SK-N-MC (cell line): ENCODE measurements at regions not wholly inside any gene's neighbourhood (a gene's known extent, or its start where the extent isn't known, plus 50 kb on each side); places are given as distances from the start of the nearest gene placed in this dataset.

Source experiments
- DNase-seq: peaks from one replicate; pipeline ENCODE4 v3.0.0-alpha.2; 2011; ENCODE audit warnings: low read depth, low spot score
- H3K27ac ChIP-seq: fragments of 200-600 bp; sonication (generic); 2 replicates; pipeline ENCODE4 v1.5.1; 2016; ENCODE audit warnings: mixed run types
- H3K36me3 ChIP-seq: fragments of 200-600 bp; sonication (generic); 2 replicates; pipeline ENCODE4 v1.6.1; 2017; ENCODE audit warnings: antibody characterized with exemption, low read length, mixed read lengths; ENCODE audit not compliant: insufficient read depth
- H3K4me3 ChIP-seq: fragments of 200-600 bp; sonication (generic); 2 replicates; pipeline ENCODE4 v1.5.1; 2016
- H3K9ac ChIP-seq: fragments of 200-600 bp; sonication (generic); 2 replicates; pipeline ENCODE4 v1.8.0; 2017; ENCODE audit warnings: mixed run types, mixed read lengths; ENCODE audit not compliant: insufficient read length
- H3K9me3 ChIP-seq: fragments of 200-600 bp; sonication (generic); 2 replicates; pipeline ENCODE4 v1.6.1; 2017; ENCODE audit warnings: low read depth, mild to moderate bottlenecking, antibody characterized with exemption, low read length, moderate library complexity, mixed read lengths
- EZH2 ChIP-seq: fragments of 200-600 bp; sonication (generic); IDR thresholded peaks from one replicate; pipeline ENCODE4 v1.6.1; 2017; ENCODE audit warnings: antibody characterized with exemption
- FOXP2 ChIP-seq: optimal IDR thresholded peaks from 2 replicates; pipeline ENCODE3; 2011; ENCODE audit warnings: mild to moderate bottlenecking, moderate library complexity; ENCODE audit not compliant: insufficient read depth; ENCODE audit errors: extremely low read length, control extremely low read depth
- POLR2AphosphoS5 ChIP-seq: IDR thresholded peaks from 2 replicates; pipeline ENCODE4 v1.6.1; 2012; ENCODE audit warnings: mild to moderate bottlenecking, low read depth, low read length, borderline replicate concordance

DNA sequence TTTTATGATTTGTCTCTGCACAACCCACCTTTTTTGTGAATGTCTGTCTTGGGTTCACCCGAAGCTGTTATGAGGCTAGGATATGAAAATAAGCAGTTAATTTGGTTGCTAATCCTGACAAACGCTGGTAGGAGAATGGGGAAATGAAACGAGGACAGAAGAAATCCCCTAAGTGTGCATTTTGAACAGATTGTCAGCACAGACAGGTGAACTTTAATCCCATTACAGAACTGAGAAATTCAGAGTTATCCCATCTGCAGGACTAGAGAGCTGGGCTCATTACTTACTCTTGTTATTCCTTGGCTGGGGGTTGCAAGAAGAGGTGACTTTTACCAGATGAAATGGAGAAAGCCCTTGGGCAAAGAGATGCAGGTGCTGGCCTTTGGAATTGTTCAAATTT, 123.3 kb upstream of the NYAP2 start:
- Histone ChIP-seq H3K36me3 (no peaks in the 10 kb centered on the region), H3K9ac (no peak overlapping the region), H3K4me3 (no peak overlapping the region), H3K27ac (no peak overlapping the region), H3K9me3 (no peaks in the 10 kb centered on the region)
- TF ChIP-seq EZH2 = no peak
- no peak for TF ChIP-seq FOXP2
- TF ChIP-seq POLR2AphosphoS5 = no peak
- no peak for DNase-seq

DNA sequence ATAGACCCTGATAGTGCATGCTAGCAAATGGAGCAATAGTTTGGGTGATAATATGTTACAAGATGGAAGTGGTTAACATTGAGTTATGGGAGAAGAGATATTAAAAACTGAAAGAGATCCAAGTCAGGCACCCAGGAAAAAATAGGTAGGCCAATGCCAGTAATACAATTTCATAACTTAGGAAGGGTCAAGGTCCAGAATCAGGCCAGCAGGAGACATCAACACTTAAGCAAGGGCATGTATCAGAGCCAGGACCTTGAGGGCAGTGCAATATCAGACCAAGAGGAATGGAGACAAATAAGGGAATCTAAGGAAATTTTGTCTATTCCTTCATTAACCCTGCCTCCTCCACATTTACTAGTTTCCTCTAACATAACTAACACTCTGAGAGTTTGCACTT, 124.1 kb upstream of the NYAP2 start:
- TF ChIP-seq POLR2AphosphoS5 = no peak
- TF ChIP-seq FOXP2 = no peak
- TF ChIP-seq EZH2 = no peak
- DNase-seq = no peak
- no peak overlapping the region for H3K4me3 ChIP-seq
- H3K27ac ChIP-seq = no peak overlapping the region
- H3K9me3 ChIP-seq = no peaks in the 10 kb centered on the region
- H3K9ac ChIP-seq = no peak overlapping the region
- H3K36me3 ChIP-seq = no peaks in the 10 kb centered on the region

DNA sequence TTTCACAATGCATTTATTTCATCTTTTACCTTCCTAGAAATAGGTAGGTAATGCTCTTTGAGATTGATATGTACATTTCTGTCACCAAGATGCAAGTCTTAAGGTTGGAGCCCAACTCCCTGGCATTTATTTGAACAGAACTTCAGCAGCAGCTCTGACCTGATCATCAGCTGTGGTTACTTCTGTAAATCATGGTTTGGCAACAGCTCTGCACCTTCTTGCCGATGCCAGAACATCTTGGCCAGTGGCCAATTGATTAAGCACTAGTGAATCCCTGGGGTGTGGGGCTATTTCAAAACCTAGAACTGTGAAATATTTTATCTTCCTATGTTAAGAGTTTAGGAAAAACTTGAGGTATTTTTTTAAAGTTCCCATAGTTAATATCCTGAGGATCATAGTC, 124.8 kb upstream of the NYAP2 start:
- Histone ChIP-seq H3K27ac (no peak overlapping the region), H3K4me3 (no peak overlapping the region), H3K36me3 (no peaks in the 10 kb centered on the region), H3K9me3 (no peaks in the 10 kb centered on the region), H3K9ac (no peak overlapping the region)
- DNase-seq = no peak
- no peak for TF ChIP-seq FOXP2
- no peak for TF ChIP-seq POLR2AphosphoS5
- TF ChIP-seq EZH2 = no peak

DNA sequence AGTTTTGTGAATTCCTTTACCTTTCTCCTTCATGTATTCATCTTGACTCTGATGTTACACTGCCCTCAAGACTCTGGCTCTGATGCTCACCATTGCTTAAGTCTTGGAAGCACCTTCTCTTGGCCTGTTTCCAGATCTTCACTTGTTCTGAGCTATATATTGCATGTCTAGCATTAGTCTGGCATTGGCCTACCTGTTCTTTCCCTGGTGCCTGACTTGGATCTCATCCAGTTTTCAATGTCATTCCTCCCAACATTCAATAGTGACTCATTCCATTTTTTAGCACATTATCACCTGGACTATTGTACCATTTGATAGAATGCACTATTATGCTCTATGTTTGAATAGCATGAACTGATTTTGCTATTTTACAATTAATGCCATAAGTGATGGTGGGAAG, 127.3 kb upstream of the NYAP2 start:
- H3K4me3 ChIP-seq = no peak overlapping the region
- no peak overlapping the region for H3K27ac ChIP-seq
- DNase-seq = no peak
- no peaks in the 10 kb centered on the region for H3K9me3 ChIP-seq
- no peak overlapping the region for H3K9ac ChIP-seq
- no peaks in the 10 kb centered on the region for H3K36me3 ChIP-seq
- TF ChIP-seq POLR2AphosphoS5 = no peak
- TF ChIP-seq FOXP2 = no peak
- TF ChIP-seq EZH2 = no peak

DNA sequence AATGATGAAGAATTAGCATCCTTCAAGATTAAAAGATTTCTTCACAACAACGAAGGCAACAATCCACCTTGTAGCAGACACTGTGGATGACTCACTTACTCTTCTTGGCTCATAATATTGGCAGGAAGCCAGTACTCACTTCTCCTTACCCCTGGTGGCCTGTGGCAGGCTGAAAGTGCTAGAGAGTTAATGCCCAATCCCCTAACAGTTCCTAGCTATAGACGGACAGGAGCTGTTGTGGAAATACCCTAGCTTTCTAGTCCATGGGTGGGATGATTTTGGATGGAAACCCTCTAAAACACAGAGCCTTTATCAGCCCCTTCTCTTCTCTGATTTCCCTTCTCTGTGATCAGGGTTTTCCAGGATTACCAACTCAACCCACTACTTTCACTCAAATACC, 128.6 kb upstream of the NYAP2 start:
- H3K36me3 ChIP-seq = no peaks in the 10 kb centered on the region
- TF ChIP-seq EZH2 (no peak), FOXP2 (no peak), POLR2AphosphoS5 (no peak)
- no peak overlapping the region for H3K9ac ChIP-seq
- H3K27ac ChIP-seq = no peak overlapping the region
- no peak for DNase-seq
- no peak overlapping the region for H3K4me3 ChIP-seq
- no peaks in the 10 kb centered on the region for H3K9me3 ChIP-seq

DNA sequence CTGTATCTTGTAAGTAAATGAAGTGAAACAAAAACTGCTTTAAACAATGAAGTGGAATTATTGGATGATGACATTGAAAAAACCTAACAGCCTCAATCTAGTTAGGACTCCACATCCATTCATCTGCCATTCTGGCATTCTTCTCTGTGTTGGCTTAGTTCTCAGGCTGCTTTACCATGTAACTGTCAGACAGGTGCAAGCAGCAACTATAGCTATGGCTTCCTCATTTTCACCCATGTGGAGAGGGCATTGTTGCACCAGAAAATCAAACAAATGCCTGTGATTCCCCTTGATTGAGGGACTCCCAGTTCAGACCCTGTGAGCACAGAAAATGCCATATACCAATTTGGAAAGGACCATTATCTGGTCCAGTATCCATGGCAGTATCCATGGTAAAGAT, 129.5 kb upstream of the NYAP2 start:
- H3K27ac ChIP-seq = no peak overlapping the region
- DNase-seq = no peak
- no peak overlapping the region for H3K9ac ChIP-seq
- TF ChIP-seq POLR2AphosphoS5 (no peak), FOXP2 (no peak), EZH2 (no peak)
- H3K4me3 ChIP-seq = no peak overlapping the region
- no peaks in the 10 kb centered on the region for H3K9me3 ChIP-seq
- H3K36me3 ChIP-seq = no peaks in the 10 kb centered on the region

DNA sequence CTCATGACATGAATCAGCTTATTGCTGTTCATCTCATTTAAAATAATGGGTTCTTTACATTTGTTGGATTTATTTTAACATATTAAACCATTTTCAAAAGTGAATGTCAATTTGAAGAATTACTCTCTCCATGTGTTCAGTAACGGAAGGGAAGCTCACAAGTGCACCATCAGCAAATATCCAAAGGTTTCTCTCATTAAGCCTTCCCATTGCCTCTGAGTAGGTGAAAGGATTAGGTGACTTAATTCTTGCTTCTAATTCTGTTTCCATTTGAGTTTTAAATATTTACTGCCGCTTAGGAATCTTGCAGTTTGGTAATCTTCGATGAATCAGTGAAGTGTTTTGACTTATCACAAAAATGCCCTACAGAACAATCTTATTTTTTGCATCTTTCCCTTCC, 145.1 kb upstream of the NYAP2 start:
- Histone ChIP-seq H3K4me3 (0 out of 2 replicates have a peak overlapping the region, but pooled peaks have one; percentile 8), H3K27ac (no peak overlapping the region; the same call in 1 of the 2 replicates), H3K36me3 (no peaks in the 10 kb centered on the region), H3K9me3 (no peaks in the 10 kb centered on the region), H3K9ac (no peak overlapping the region)
- TF ChIP-seq EZH2 = no peak
- no peak for TF ChIP-seq FOXP2
- TF ChIP-seq POLR2AphosphoS5 = no peak
- DNase-seq = no peak

DNA sequence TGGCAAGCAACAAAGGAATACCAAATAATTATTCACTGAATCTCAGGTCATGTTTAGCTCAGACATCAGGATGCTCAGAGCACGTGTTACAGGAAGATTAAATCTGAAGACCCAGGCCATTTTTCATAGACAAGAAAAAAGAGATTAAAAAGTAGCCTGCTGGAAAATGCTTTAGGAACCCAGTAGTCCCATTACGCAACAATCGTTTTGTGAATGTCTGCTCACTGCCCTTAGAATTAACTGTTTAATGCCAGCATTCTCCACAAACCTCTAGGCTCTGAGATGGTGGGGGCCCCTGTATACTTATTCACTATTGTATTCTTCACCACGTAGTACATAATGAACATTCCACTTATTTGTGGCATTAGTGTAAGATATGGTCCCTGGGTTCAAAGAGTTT, 154.6 kb upstream of the NYAP2 start:
- TF ChIP-seq EZH2 (no peak), FOXP2 (no peak), POLR2AphosphoS5 (no peak)
- H3K27ac ChIP-seq = no peak overlapping the region
- no peaks in the 10 kb centered on the region for H3K9me3 ChIP-seq
- DNase-seq = no peak
- no peaks in the 10 kb centered on the region for H3K36me3 ChIP-seq
- no peak overlapping the region for H3K4me3 ChIP-seq
- H3K9ac ChIP-seq = no peak overlapping the region

DNA sequence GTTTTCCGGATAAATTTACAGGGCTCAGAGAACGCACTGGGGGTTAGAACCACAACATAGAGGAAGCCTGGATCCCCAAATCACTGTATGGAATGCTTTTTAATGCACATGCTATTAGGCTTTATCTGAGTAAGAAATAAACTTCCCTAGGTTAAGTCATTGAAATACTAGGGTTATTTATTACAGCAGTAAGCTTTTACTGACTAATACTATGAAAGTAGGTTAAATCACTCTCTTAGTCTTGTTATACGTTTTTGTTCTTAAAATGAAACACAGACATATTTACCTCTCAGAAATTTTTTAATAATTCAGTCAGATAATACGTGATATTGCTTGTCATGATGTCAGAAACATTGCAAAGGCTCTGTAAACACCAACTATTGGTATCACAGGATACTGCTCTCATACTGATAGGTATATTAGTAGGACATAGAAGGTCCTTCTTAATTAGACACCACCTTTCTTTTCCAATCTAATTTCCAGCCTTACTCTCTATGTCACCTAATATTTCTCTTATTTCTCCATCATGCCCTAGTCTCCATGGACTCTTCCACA, 162.7 kb upstream of the NYAP2 start:
- TF ChIP-seq EZH2 (no peak), FOXP2 (no peak), POLR2AphosphoS5 (no peak)

More for the DNA sequence above, 162.7 kb upstream of the NYAP2 start:
- H3K36me3 ChIP-seq = no peaks in the 10 kb centered on the region
- H3K27ac ChIP-seq = no peak overlapping the region
- H3K9ac ChIP-seq = no peak overlapping the region
- no peaks in the 10 kb centered on the region for H3K9me3 ChIP-seq
- no peak for DNase-seq
- H3K4me3 ChIP-seq = no peak overlapping the region
